AG09319 (cell line): ENCODE measurements at regions not wholly inside any gene's neighbourhood (a gene's known extent, or its start where the extent isn't known, plus 50 kb on each side); places are given as distances from the start of the nearest gene placed in this dataset.

Experiments used
- DNase-seq: peaks from one replicate; pipeline ENCODE4 v3.0.0-alpha.2; 2010; ENCODE audit warnings: low read depth; ENCODE audit errors: extremely low read depth
- TF ChIP-seq, protein P1 (sequence below): IDR thresholded peaks from 2 replicates; pipeline ENCODE4 v1.5.1; 2011; ENCODE audit warnings: low read depth, mild to moderate bottlenecking, inconsistent platforms, low read length, moderate library complexity

DNA sequence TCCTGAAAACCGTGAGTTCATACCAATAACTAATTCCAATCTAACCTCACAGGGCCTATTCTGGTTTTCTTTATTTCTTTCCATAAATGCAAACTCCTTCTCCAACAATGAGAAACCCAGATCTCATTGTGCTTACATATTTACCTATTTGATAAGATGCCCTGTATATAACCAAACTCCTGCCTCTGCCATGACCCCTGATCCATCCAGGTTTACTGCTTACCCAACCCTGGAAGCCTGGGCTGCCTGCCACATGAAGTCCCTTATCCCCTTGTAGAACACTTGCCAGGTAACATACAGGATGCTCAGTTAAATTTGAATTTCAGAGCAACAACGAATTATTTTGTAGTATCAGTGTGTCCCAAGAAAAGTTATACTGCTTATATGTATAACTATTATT, 766.1 kb downstream of the LTN1 start:
- TF ChIP-seq, protein P1, sequence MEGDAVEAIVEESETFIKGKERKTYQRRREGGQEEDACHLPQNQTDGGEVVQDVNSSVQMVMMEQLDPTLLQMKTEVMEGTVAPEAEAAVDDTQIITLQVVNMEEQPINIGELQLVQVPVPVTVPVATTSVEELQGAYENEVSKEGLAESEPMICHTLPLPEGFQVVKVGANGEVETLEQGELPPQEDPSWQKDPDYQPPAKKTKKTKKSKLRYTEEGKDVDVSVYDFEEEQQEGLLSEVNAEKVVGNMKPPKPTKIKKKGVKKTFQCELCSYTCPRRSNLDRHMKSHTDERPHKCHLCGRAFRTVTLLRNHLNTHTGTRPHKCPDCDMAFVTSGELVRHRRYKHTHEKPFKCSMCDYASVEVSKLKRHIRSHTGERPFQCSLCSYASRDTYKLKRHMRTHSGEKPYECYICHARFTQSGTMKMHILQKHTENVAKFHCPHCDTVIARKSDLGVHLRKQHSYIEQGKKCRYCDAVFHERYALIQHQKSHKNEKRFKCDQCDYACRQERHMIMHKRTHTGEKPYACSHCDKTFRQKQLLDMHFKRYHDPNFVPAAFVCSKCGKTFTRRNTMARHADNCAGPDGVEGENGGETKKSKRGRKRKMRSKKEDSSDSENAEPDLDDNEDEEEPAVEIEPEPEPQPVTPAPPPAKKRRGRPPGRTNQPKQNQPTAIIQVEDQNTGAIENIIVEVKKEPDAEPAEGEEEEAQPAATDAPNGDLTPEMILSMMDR = no peak
- DNase-seq = no peak

- no peak for DNase-seq
- TF ChIP-seq, protein P1 = no peak
Measured at GRCh38 chr21:28224191-28224726, 768.4 kb downstream of the LTN1 start.

DNA sequence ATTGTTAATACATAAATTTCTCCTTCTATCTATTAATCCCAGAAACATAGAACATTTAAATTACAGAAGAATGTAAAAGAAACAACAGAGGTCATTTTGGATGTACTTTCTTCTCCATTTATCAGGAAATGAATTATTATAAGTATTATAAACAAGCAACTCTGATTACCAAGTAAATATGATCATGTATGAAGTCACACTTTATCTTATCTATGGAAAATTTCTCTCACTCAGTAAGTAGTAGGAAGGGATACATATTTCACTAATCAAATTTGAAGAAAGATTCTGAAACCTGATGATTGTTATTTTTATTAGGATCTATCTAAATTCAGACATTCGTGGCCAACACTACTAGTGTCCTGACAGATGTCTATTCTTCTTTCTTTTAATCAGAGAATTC, 770.7 kb downstream of the LTN1 start:
- no peak for DNase-seq
- TF ChIP-seq, protein P1 = no peak

DNA sequence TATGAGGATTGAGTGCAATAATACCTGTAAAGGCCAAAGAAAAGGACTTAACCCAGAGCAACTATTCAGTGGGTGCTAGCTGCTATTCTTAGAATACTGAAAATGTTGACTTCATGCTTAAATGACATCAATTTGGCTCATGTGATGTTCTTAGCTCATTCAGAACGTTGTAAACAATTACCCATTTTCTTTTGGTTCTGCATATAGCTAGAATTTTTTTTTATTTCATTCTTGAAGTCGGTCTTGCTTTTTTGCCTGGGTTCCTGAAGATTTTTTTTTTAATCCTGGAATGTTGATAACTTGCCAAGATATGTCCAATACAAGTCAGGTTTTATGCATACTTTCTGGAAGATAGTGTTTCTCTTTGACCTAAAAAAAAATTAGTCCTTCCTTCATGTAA, 772.0 kb downstream of the LTN1 start:
- no peak for DNase-seq
- TF ChIP-seq, protein P1 = no peak

DNA sequence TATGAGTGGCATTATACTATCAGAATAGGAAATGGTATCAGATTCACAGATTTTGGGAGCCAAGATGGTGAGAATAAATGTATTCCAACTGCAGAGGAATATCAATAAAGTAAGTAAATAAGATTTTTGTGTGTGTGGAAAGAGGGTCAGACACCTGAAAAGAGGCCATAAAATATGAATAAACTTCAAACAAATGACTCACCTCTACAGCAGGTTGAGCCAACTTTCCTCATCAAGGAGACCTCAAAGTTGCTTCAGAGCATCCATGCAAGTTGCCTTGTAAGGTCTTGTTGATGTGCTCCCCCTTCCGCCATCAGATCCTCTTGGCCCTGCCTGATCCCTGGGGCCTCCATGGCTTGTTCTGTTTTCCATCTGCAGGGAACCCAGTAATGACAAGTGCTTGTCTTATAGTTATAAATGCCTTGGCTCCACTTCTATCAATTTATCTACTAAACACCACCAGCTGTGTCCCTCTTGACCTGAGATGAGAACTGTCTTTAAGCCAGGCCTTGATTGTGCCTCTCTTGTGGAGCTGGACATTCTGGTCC, 775.6 kb downstream of the LTN1 start:
- TF ChIP-seq, protein P1 = no peak

GRCh38 chr21:28215214-28215954, 777.3 kb downstream of the LTN1 start:
- TF ChIP-seq, protein P1 = no peak
- DNase-seq = peak; percentile 57

More for the DNA sequence above, 775.6 kb downstream of the LTN1 start:
- no peak for DNase-seq

DNA sequence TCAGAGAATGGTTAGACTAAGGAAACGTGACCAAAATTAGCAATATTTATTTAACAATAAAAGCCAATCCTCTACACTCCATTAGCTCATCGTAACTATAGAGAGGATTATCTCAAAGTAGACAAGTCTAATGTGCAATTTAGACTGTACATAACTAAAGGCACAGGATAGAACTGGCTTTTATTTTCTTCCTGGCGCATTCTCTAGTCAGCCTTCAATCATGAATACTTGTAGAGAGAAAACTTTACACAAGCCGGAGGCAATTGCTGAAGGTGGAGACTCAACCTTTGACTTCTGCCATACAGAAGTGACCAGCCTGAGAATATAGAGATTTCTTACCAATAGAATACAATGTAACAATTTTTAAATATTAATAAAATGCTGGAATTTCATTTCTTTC, 777.9 kb downstream of the LTN1 start:
- TF ChIP-seq, protein P1 = no peak
- no peak for DNase-seq
